GM19324 (cell line): ENCODE measurements at regions not wholly inside any gene's neighbourhood (a gene's known extent, or its start where the extent isn't known, plus 50 kb on each side); places are given as distances from the start of the nearest gene placed in this dataset.

ENCODE experiments used
- ATAC-seq: cut with Tn5 transposase; IDR thresholded peaks from one replicate; pipeline ENCODE4 v1.9.1; 2021; ENCODE audit warnings: mild to moderate bottlenecking, moderate library complexity; ENCODE audit not compliant: unreplicated experiment, low FRiP score

DNA sequence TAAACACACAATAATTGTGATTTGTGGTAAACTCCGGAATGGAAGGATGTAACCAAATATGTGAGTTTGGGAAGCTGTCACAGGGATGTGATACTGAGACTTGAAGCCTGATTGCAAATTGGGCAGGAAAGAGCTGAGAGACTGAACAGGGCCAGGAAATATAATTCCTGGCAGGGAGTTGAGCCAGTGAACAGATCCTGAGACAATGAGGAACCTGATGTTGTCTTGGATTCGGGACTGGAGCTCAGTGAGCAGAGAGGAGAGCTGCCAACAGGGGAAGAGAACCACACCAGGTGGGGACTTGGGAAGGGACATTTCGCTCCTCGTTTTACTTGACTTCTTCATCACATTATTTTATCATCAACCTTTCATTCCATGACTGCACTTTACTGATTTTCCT is 386.0 kb downstream of the TLL1 start:
- ATAC-seq, result no peak

- no peak for ATAC-seq
Measured at GRCh38 chr4:166274136-166274761, 401.2 kb downstream of the TLL1 start.

GRCh38 chr4:166274775-166275174 is 401.7 kb downstream of the TLL1 start:
- no peak for ATAC-seq

DNA sequence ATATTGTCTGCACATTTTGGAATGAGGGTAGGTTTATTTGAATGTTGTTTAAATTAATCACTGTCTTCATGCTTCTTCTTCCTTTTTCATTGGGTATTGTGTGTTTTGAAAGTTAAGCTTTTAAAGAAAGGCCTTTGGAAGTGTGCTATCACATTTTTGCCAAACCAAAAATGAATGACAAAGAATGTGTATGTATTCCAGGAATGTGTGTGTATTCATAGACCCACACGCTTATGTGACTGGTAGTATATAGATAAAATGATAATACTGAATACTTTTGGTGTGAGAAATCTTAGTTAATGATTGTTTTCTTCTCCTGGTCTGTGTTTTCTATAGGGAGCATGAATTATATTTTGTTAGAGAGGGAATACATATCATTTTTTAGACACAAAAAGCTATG is 404.4 kb downstream of the TLL1 start:
- no peak for ATAC-seq

DNA sequence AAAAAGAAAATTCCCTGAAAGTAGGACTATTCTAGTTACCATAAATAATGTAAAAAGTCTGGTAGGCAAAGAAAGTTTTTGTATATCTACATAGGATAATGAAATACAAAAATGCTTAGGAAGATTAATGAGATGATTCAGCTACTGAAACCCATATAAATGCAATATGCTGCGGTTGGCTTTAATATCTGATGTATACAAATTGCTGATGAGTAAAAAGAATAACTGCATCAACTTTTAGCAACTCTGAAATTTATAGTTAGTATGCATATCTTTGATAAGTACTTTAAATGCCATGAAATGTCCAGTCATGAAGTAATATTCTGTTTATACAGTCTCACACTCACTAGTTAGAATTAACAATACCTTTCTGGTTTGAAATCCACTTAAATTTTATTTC is 404.8 kb downstream of the TLL1 start:
- no peak for ATAC-seq

GRCh38 chr4:166279261-166279660 is 406.2 kb downstream of the TLL1 start:
- no peak for ATAC-seq

GRCh38 chr4:166280642-166281041 is 407.6 kb downstream of the TLL1 start:
- ATAC-seq, result no peak

- no peak for ATAC-seq
Measured at GRCh38 chr4:166282081-166282770, 409.2 kb downstream of the TLL1 start.

DNA sequence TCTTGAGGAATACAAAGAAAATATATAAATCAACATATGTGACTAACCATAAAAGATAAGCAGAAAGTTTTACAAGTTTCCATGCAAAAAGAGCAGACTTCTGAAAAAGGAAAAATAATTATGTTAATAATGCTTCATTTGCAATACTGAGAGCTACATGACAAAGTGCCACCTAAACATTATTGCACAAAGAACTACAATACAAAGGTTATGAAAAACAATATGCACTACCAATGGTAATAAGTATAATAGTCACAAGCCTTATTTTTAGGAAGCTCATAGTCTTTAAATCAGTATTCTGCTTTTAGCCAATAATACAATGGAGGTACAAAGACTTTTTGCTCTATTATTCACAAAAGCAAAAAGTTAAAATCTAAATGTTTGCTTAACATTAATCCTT is 411.2 kb downstream of the TLL1 start:
- ATAC-seq, result no peak

DNA sequence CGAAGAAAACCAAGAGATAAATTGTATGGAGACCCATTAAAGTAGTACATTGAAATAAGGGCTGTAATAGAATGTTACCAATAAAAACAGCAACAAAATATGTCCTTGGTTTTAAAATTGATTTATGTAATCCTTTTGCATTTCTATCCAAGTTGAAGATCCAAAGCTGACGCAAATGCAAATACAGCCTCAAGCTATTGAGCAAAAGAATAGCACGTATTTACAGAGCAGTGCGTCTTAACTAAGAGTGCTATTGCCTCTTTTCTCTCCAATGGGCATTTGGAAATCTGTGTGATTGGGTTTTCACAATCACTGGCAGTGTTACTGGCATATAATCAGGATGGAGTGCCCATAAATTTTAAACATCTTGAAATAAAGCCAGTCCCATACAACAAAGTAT is 417.4 kb downstream of the TLL1 start:
- no peak for ATAC-seq

DNA sequence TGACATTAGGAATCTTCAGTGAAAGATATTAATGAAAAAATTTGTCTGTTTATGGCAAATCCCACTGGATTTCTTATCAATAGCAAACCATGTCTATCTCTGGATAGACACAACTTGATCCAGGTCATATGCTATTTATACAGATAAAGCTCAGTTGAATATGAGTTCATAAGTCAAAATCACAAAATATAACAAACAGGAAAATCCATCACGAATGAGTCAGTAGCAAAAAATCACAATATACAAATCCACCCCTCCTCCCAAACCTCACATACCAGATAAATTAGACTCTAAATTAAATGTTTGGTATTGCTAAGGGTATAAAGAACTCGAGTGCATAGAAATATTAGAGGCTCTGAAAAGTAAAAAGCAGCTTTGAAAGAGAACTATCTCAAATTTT is 420.5 kb downstream of the TLL1 start:
- ATAC-seq, result no peak

- ATAC-seq, result no peak
Measured at GRCh38 chr4:166301266-166301665, 428.2 kb downstream of the TLL1 start.

- no peak for ATAC-seq
Measured at GRCh38 chr4:166308647-166309046, 435.6 kb downstream of the TLL1 start.

DNA sequence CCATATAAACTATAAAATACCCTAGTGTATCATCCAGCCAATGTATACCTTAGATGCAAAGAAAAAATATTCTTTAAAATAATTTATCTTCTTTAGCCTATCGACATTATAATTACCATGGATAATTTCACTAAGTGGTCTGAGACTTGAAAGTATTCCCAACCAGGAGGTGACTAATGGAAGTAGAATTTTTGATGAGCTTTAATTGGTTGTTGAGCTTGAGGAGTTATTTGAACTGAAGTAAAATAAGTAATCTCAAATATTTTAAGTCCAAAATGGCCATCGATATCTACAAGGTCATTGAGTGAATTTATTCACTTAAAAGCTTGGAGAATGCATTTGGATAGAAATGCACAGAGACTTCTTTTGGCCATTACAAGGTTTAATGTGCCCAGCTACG is 436.2 kb downstream of the TLL1 start:
- ATAC-seq, result no peak

GRCh38 chr4:166311169-166311568 is 438.1 kb downstream of the TLL1 start:
- ATAC-seq, result no peak

- ATAC-seq, result no peak
Measured at GRCh38 chr4:166312166-166312565, 439.1 kb downstream of the TLL1 start.

DNA sequence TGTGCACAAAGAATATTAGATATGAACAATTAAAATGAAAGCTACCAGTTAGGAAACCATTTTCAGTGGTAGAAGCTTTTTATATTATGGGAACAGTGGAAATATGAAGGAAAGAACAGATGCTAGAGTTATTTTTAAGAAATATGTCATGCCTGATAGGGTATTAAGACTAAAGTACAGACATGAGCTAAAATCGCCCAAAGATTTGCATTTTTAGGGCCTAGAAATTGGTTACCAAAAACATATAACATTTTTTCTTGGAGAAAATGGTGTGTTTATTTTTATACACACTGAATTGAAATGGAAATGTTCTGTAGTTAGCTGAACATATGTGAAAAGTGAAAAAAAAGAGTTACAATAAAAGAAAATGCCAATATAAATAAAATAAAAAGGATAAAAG is 441.9 kb downstream of the TLL1 start:
- ATAC-seq, result no peak

DNA sequence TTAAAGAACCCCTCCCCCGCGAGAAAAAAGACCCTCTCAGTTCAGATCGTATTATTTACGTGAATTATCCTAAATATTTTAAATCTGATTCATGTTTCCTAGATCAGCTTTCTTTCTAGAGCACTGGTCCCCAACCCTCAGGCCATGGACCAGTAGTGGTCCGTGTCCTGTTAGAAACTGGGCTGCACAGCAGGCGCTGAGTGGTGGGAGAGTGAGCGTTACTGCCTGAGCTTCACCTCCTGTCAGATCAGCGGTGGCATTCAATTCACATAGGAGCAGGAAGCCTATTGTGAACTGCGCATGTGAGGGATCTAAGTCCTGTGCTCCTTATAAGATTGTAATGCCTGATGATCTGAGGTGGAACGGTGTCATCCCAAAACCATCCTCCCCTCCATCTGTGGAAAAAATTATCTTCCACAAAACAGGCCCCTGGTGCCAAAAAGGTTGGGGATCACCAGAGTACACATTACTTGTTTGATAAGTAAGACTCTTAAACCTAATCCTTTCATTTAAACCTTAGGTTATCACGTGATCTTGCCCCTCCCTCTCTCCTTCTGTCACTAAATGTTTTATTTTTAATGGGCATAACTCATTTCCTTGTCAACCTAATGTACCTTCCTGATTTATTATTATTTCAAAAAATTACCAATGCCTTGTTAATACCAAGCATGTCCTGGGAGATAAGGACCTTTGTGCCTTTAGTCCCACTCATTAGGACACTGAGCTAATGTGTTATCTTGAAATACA is 442.9 kb downstream of the TLL1 start:
- no peak for ATAC-seq

- ATAC-seq, result no peak
Measured at GRCh38 chr4:166318810-166319525, 445.9 kb downstream of the TLL1 start.

- no peak for ATAC-seq
Measured at GRCh38 chr4:166323250-166323649, 450.2 kb downstream of the TLL1 start.

DNA sequence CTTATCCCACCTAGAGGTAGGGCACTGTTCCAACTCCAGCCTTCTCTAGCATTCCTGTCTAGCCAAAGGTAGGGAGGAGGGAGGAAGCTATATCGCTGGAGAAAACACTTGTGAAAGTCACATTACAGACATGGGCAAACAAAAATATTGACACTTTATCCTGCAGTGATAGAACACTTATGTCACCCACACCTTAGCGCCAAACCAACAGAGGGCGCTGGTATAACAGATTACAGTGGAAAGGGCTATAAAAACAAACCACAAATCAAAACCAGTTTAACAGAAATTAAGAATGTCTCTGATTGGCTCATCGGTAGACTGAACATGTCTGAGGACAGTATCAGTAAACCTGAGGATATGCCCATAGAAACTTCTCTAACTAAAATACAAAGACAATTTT is 451.3 kb downstream of the TLL1 start:
- no peak for ATAC-seq
